Chondrocyte (in vitro differentiated cells): ENCODE measurements at regions not wholly inside any gene's neighbourhood (a gene's known extent, or its start where the extent isn't known, plus 50 kb on each side); places are given as distances from the start of the nearest gene placed in this dataset.
"Not testable (repeated sequence)": the region's sequence is repeated elsewhere in the genome, so short reads cannot be mapped to it uniquely, and the experiment has no call there.

ENCODE experiments used
- DNase-seq: peaks from one replicate; pipeline ENCODE4 v3.0.0; 2021; ENCODE audit warnings: mixed read lengths, low spot score
- H3K27ac Mint-ChIP-seq: one replicate; pipeline ENCODE4 v1.8.0; 2021; ENCODE audit warnings: mild to moderate bottlenecking, moderate library complexity, mixed read lengths; ENCODE audit not compliant: unreplicated experiment
- H3K27me3 Mint-ChIP-seq: 2 replicates; pipeline ENCODE4 v1.8.0; 2021; ENCODE audit warnings: low read depth, mixed read lengths
- H3K36me3 Mint-ChIP-seq: 2 replicates; pipeline ENCODE4 v1.8.0; 2021; ENCODE audit warnings: low read depth, mixed read lengths
- H3K4me1 Mint-ChIP-seq: 2 replicates; pipeline ENCODE4 v1.8.0; 2021; ENCODE audit warnings: low read depth, mild to moderate bottlenecking, mixed read lengths
- H3K4me3 Mint-ChIP-seq: one replicate; pipeline ENCODE4 v1.8.0; 2021; ENCODE audit warnings: mild to moderate bottlenecking, moderate library complexity, mixed read lengths; ENCODE audit not compliant: unreplicated experiment
- H3K9me3 Mint-ChIP-seq: 2 replicates; pipeline ENCODE4 v1.8.0; 2021; ENCODE audit warnings: low read depth, mixed read lengths
- CTCF ChIP-seq: fragments of 200-600 bp; sonication (generic); IDR thresholded peaks from 2 replicates; pipeline ENCODE4 v1.5.0; 2021; ENCODE audit warnings: antibody characterized with exemption, mild to moderate bottlenecking, moderate library complexity

- Mint-ChIP-seq H3K27me3 (no peaks in the 10 kb centered on the region), H3K9me3 (no peaks in the 10 kb centered on the region), H3K27ac (no peak overlapping the region), H3K36me3 (peaks cover 2% of the 10 kb centered on the region), H3K4me3 (no peak overlapping the region), H3K4me1 (peaks cover 3% of the 10 kb centered on the region)
- no peak for DNase-seq
- TF ChIP-seq CTCF = no peak
Measured at GRCh38 chr1:224548676-224549075, 67.4 kb upstream of the CNIH3 start.

- not testable (repeated sequence) for H3K9me3 Mint-ChIP-seq, DNase-seq, H3K4me1 Mint-ChIP-seq, H3K36me3 Mint-ChIP-seq, H3K4me3 Mint-ChIP-seq, H3K27me3 Mint-ChIP-seq, H3K27ac Mint-ChIP-seq
Measured at GRCh38 chr1:224551189-224551588, 64.9 kb upstream of the CNIH3 start.

GRCh38 chr1:224554056-224554455 is 62.1 kb upstream of the CNIH3 start:
- no peak for TF ChIP-seq CTCF
- Mint-ChIP-seq H3K4me1 (peaks cover 5% of the 10 kb centered on the region), H3K27me3 (no peaks in the 10 kb centered on the region), H3K4me3 (no peak overlapping the region), H3K9me3 (no peaks in the 10 kb centered on the region), H3K27ac (no peak overlapping the region), H3K36me3 (no peaks in the 10 kb centered on the region)
- no peak for DNase-seq

GRCh38 chr1:224554620-224555259 is 61.4 kb upstream of the CNIH3 start:
- H3K9me3 Mint-ChIP-seq = no peaks in the 10 kb centered on the region
- H3K4me3 Mint-ChIP-seq = no peak overlapping the region
- H3K27ac Mint-ChIP-seq = peak overlapping the region; percentile 36
- no peak for TF ChIP-seq CTCF
- no peak for DNase-seq
- peaks cover 5% of the 10 kb centered on the region for H3K4me1 Mint-ChIP-seq
- H3K27me3 Mint-ChIP-seq = no peaks in the 10 kb centered on the region
- no peaks in the 10 kb centered on the region for H3K36me3 Mint-ChIP-seq

GRCh38 chr1:224558904-224559303 is 57.2 kb upstream of the CNIH3 start:
- Mint-ChIP-seq H3K9me3 (peaks cover 3% of the 10 kb centered on the region), H3K36me3 (no peaks in the 10 kb centered on the region), H3K4me3 (no peak overlapping the region), H3K27ac (no peak overlapping the region), H3K27me3 (no peaks in the 10 kb centered on the region), H3K4me1 (peaks cover 2% of the 10 kb centered on the region)
- DNase-seq = no peak
- TF ChIP-seq CTCF = no peak
